ENCODE measurements at regions not wholly inside any gene's neighbourhood (a gene's known extent, or its start where the extent isn't known, plus 50 kb on each side); places are given as distances from the start of the nearest gene placed in this dataset.

GRCh38 chr7:101747879-101748345 lies 69.5 kb upstream of the CUX1 start:
- TF ChIP-seq CTCF (IDR thresholded peaks at IDR 0.05), result no peak

- TF ChIP-seq CTCF (IDR thresholded peaks at IDR 0.05), result no peak
These were observed 67.5 kb upstream of the CUX1 start for GRCh38 chr7:101749891-101750290.

GRCh38 chr7:101753316-101753715 lies 64.1 kb upstream of the CUX1 start:
- no peak for TF ChIP-seq CTCF (IDR thresholded peaks at IDR 0.05)

GRCh38 chr7:101754424-101755159 lies 62.8 kb upstream of the CUX1 start:
- no peak for TF ChIP-seq CTCF (IDR thresholded peaks at IDR 0.05)

- no peak for TF ChIP-seq CTCF (IDR thresholded peaks at IDR 0.05)
These were observed 59.5 kb upstream of the CUX1 start for GRCh38 chr7:101757879-101758278.

- no peak for TF ChIP-seq CTCF (IDR thresholded peaks at IDR 0.05)
These were observed 53.2 kb upstream of the CUX1 start for GRCh38 chr7:101764221-101764620.

- no peak for TF ChIP-seq CTCF (IDR thresholded peaks at IDR 0.05)
These were observed 49.9 kb upstream of the CUX1 start for GRCh38 chr7:101767544-101767943.

Data from LNCAP (cell line).